ENCODE measurements at regions not wholly inside any gene's neighbourhood (a gene's known extent, or its start where the extent isn't known, plus 50 kb on each side); places are given as distances from the start of the nearest gene placed in this dataset.

DNA sequence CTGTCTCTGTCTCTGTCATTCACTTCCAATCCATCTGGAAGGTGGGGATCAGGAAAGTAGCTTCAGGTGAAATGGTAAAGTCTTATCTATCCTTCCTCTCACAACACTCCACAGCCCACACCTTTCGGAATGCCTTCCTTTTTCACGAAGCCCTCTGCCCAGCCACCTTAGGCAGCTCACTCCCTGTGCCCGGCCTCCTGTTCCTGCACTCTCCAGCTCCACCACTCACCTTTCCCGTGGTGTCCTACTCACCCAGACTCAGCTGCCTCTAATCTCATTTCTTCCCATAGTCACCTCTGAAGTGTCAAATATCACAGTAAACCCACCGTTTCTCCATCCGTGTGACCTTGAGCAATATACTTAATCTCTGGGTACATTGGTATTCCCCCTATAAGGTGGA, 100.9 kb upstream of the C7orf33 start:
- no peak for DNase-seq
- 55% methylated on average over 6 of the region's 6 CpGs for WGBS (ENCODE audit: insufficient coverage, low coverage, low lambda C conversion rate, missing lambda C conversion rate)
- Histone ChIP-seq H3K9me3 (no peaks in the 10 kb centered on the region), H3K27me3 (no peaks in the 10 kb centered on the region), H3K27ac (no peak overlapping the region), H3K4me3 (no peak overlapping the region), H3K36me3 (no peaks in the 10 kb centered on the region), H3K4me1 (no peaks in the 10 kb centered on the region)
- TF ChIP-seq POLR2A (IDR thresholded peaks at IDR 0.05) = no peak
- TF ChIP-seq, protein P1, sequence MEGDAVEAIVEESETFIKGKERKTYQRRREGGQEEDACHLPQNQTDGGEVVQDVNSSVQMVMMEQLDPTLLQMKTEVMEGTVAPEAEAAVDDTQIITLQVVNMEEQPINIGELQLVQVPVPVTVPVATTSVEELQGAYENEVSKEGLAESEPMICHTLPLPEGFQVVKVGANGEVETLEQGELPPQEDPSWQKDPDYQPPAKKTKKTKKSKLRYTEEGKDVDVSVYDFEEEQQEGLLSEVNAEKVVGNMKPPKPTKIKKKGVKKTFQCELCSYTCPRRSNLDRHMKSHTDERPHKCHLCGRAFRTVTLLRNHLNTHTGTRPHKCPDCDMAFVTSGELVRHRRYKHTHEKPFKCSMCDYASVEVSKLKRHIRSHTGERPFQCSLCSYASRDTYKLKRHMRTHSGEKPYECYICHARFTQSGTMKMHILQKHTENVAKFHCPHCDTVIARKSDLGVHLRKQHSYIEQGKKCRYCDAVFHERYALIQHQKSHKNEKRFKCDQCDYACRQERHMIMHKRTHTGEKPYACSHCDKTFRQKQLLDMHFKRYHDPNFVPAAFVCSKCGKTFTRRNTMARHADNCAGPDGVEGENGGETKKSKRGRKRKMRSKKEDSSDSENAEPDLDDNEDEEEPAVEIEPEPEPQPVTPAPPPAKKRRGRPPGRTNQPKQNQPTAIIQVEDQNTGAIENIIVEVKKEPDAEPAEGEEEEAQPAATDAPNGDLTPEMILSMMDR (IDR thresholded peaks at IDR 0.05) = no peak
- intact Hi-C loops (cut with DNase I) = loop anchor here in 1 of 2 donors (10.0 kb wide), 1 partner anchor 225 kb away; no protein-coding TSS in a partner anchor
- ATAC-seq = no peak

DNA sequence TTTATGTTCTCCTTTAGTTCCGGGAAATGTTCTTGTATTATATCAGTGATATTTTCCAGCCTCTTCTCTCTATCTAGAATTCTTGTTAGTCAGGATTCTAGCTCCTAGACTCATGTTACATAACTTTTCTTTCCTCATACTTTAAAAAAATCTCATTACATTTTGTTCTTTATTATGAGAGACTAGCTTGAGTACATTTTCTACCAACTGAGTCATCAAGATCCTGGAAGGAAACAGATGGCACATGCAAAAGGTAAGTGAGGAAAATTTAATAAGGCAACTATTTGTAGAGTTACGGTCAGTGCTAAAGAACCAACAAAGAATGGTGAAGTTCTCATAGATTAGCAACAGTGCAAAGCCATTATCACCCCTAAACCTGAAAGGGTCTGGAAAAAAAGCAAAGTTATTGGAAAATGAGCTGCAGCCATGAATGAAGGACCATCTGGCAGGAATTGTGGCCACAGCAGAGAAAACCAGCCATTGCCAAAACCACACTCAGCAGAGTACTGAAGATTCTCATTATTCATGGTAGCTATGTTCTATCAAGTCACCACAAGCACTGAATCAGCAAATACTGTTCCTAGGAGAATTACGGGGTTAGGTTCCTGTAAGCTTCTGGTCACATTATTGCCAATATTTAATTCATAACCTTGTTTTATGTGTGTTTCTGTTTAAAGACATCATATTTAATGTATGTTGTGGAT, 98.3 kb upstream of the C7orf33 start:
- ATAC-seq (no peak), DNase-seq (no peak)
- H3K4me1 ChIP-seq = no peaks in the 10 kb centered on the region
- TF ChIP-seq POLR2A (IDR thresholded peaks at IDR 0.05) = no peak
- TF ChIP-seq, protein P1 (IDR thresholded peaks at IDR 0.05) = no peak
- no peaks in the 10 kb centered on the region for H3K9me3 ChIP-seq
- H3K36me3 ChIP-seq = no peaks in the 10 kb centered on the region
- WGBS (ENCODE audit: insufficient coverage, low coverage, low lambda C conversion rate, missing lambda C conversion rate) = 90% methylated on average over 3 of the region's 3 CpGs
- no peak overlapping the region for H3K4me3 ChIP-seq
- no peaks in the 10 kb centered on the region for H3K27me3 ChIP-seq
- intact Hi-C loops (cut with DNase I) = no loop called here
- no peak overlapping the region for H3K27ac ChIP-seq

DNA sequence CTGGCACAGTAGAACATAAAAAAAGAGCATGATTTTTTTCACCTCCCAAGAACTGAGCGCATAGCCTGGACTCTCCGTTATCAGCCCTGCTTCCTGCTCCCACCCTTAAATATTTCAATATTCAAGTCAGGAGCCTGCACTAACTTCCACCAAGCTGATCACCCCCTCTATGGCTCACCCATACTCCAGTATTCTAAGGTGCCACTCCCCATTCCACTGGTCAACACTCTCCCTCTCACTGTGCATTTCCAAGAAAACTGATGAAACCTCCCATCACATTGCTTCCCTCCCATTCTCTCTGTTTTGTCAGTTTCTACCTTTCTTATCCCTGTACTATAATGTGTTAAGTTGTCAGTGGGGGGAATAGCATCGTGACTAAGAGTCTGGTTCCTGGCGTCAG, 95.0 kb upstream of the C7orf33 start:
- Histone ChIP-seq H3K9me3 (no peaks in the 10 kb centered on the region), H3K36me3 (no peaks in the 10 kb centered on the region), H3K4me3 (no peak overlapping the region), H3K27me3 (no peaks in the 10 kb centered on the region), H3K4me1 (no peaks in the 10 kb centered on the region), H3K27ac (no peak overlapping the region)
- no peak for ATAC-seq
- 72% methylated on average over 4 of the region's 4 CpGs for WGBS (ENCODE audit: insufficient coverage, low coverage, low lambda C conversion rate, missing lambda C conversion rate)
- TF ChIP-seq, protein P1 (IDR thresholded peaks at IDR 0.05) = no peak
- no peak for TF ChIP-seq POLR2A (IDR thresholded peaks at IDR 0.05)
- no peak for DNase-seq
- intact Hi-C loops (cut with DNase I) = no loop called here

DNA sequence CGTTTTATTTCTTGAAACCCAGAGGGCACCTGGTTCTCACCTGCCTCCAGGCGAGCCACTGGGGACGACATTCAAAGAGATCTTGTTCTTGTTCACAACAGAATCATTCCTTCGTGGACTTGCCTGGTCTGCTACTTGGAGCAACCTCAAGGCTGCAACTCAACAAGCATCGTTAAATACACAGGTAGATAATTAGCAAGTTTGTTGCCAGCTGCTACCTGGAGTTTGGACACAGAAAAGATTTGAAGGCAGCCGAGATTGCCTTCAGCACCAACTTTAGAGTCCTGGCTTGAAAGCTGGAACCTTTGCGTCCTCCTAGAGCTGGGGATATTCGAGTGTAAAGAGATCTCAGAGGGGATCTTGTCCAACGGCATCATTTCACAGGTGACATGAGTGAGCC, 89.6 kb upstream of the C7orf33 start:
- H3K27ac ChIP-seq = no peak overlapping the region
- intact Hi-C loops (cut with DNase I) = loop anchor here in 1 of 2 donors (10.0 kb wide), 1 partner anchor 464 kb away; no protein-coding TSS in a partner anchor
- H3K27me3 ChIP-seq = no peaks in the 10 kb centered on the region
- no peaks in the 10 kb centered on the region for H3K36me3 ChIP-seq
- H3K9me3 ChIP-seq = no peaks in the 10 kb centered on the region
- H3K4me1 ChIP-seq = no peaks in the 10 kb centered on the region
- H3K4me3 ChIP-seq = no peak overlapping the region
- 41% methylated on average over 7 of the region's 9 CpGs for WGBS (ENCODE audit: insufficient coverage, low coverage, low lambda C conversion rate, missing lambda C conversion rate)
- no peak for ATAC-seq
- no peak for TF ChIP-seq POLR2A (IDR thresholded peaks at IDR 0.05)
- TF ChIP-seq, protein P1 (IDR thresholded peaks at IDR 0.05) = no peak
- DNase-seq = no peak
